Thyroid gland (tissue), 4 donors: ENCODE measurements at regions not wholly inside any gene's neighbourhood (a gene's known extent, or its start where the extent isn't known, plus 50 kb on each side); places are given as distances from the start of the nearest gene placed in this dataset.

Experiments used
- DNase-seq, 2 donors: peaks; one replicate each; pipeline ENCODE4 v3.0.0-alpha.2; 2019
- H3K27ac ChIP-seq, 3 donors: fragments of 200-600 bp; sonication (generic); 1 replicate in 2 of 3; 2 replicates in 1 of 3; pipeline ENCODE4 v1.5.1; 2016 to 2019; ENCODE audit warnings: mild to moderate bottlenecking in 1 of 3, moderate library complexity in 1 of 3
- H3K27me3 ChIP-seq: fragments of 200-600 bp; sonication (generic); one replicate; pipeline ENCODE4 v1.5.1; 2019
- H3K36me3 ChIP-seq, 2 donors: fragments of 200-600 bp; sonication (generic); one replicate each; pipeline ENCODE4 v1.5.1; 2016 to 2019
- H3K4me1 ChIP-seq, 2 donors: fragments of 200-600 bp; sonication (generic); one replicate each; pipeline ENCODE4 v1.5.1; 2017 to 2019
- H3K4me3 ChIP-seq, 3 donors: fragments of 200-600 bp; sonication (generic); replicated peaks in 1 of 3; 1 replicate in 2 of 3; 2 replicates in 1 of 3; pipeline ENCODE4 v1.5.1; 2016; ENCODE audit warnings: mild to moderate bottlenecking in 1 of 3
- H3K9me3 ChIP-seq: fragments of 200-600 bp; sonication (generic); one replicate; pipeline ENCODE4 v1.5.1; 2017
- CTCF ChIP-seq, 6 experiments: fragments of 200-600 bp in 3 of 6; fragments of 450-650 bp in 3 of 6; sonication (generic) in 3 of 6; IDR thresholded peaks; one replicate each; pipeline ENCODE4 v1.5.1; 2016 to 2019; ENCODE audit warnings: antibody characterized with exemption in 6 of 6, mild to moderate bottlenecking in 2 of 6, inconsistent platforms in 1 of 6, moderate library complexity in 1 of 6
- POLR2A ChIP-seq, 2 donors: fragments of 450-650 bp; IDR thresholded peaks; one replicate each; pipeline ENCODE4 v1.6.1; 2017; ENCODE audit warnings: antibody characterized with exemption in 2 of 2, mild to moderate bottlenecking in 2 of 2, moderate library complexity in 1 of 2
- WGBS, 2 donors: methylation state at CpG; one replicate each; pipeline ENCODE4 v1.1.5; 2017; 5-methylcytosine and 5-hydroxymethylcytosine counted together
- intact Hi-C: fragments of 100-400 bp; cut with DNase I; formaldehyde crosslinking; loops from one replicate; pipeline ENCODE4 v1.15.1; 2023

GRCh38 chr4:166314902-166315301 is 441.9 kb downstream of the TLL1 start:
- Histone ChIP-seq H3K36me3 (no peaks in the 10 kb centered on the region), H3K27me3 (no peaks in the 10 kb centered on the region), H3K4me3 (no peak overlapping the region), H3K4me1 (no peaks in the 10 kb centered on the region), H3K27ac (no peak overlapping the region), H3K9me3 (no peaks in the 10 kb centered on the region)
- intact Hi-C loops, result no loop called here
- DNase-seq, result no peak
- TF ChIP-seq POLR2A (IDR thresholded peaks at IDR 0.05) (no peak), CTCF (IDR thresholded peaks at IDR 0.05) (no peak)
- WGBS, 2 donors, result 80 to 83% methylated on average over 1 of the region's 1 CpG

GRCh38 chr4:166315721-166316467 is 442.9 kb downstream of the TLL1 start:
- Histone ChIP-seq H3K27me3 (no peaks in the 10 kb centered on the region), H3K4me3 (no peak overlapping the region), H3K27ac (no peak overlapping the region), H3K36me3 (no peaks in the 10 kb centered on the region), H3K4me1 (no peaks in the 10 kb centered on the region), H3K9me3 (no peaks in the 10 kb centered on the region)
- intact Hi-C loops, result no loop called here
- WGBS, 2 donors, result 86% methylated on average over 11 of the region's 11 CpGs
- no peak for DNase-seq
- TF ChIP-seq POLR2A (IDR thresholded peaks at IDR 0.05) (no peak), CTCF (IDR thresholded peaks at IDR 0.05) (no peak)

- 89 to 90% methylated on average over 4 of the region's 4 CpGs for WGBS, 2 donors
- H3K27ac ChIP-seq, result no peak overlapping the region
- no peak overlapping the region for H3K4me3 ChIP-seq
- no peak for TF ChIP-seq POLR2A (IDR thresholded peaks at IDR 0.05)
- no peak for TF ChIP-seq CTCF (IDR thresholded peaks at IDR 0.05)
- H3K9me3 ChIP-seq, result no peaks in the 10 kb centered on the region
- intact Hi-C loops, result no loop called here
- no peaks in the 10 kb centered on the region for H3K27me3 ChIP-seq
- H3K36me3 ChIP-seq, result no peaks in the 10 kb centered on the region
- no peak for DNase-seq
- H3K4me1 ChIP-seq, result no peaks in the 10 kb centered on the region
These were observed 445.9 kb downstream of the TLL1 start for GRCh38 chr4:166318810-166319525.

- Histone ChIP-seq H3K36me3 (no peaks in the 10 kb centered on the region), H3K4me3 (no peak overlapping the region), H3K27me3 (no peaks in the 10 kb centered on the region), H3K9me3 (no peaks in the 10 kb centered on the region), H3K4me1 (no peaks in the 10 kb centered on the region), H3K27ac (no peak overlapping the region)
- WGBS, 2 donors, result 85 to 87% methylated on average over 2 of the region's 2 CpGs
- TF ChIP-seq CTCF (IDR thresholded peaks at IDR 0.05) (no peak), POLR2A (IDR thresholded peaks at IDR 0.05) (no peak)
- no peak for DNase-seq
- intact Hi-C loops, result no loop called here
These were observed 450.2 kb downstream of the TLL1 start for GRCh38 chr4:166323250-166323649.

- TF ChIP-seq POLR2A (IDR thresholded peaks at IDR 0.05), result no peak
- TF ChIP-seq CTCF (IDR thresholded peaks at IDR 0.05), result no peak
- H3K4me1 ChIP-seq, result no peaks in the 10 kb centered on the region
- H3K27me3 ChIP-seq, result no peaks in the 10 kb centered on the region
- H3K36me3 ChIP-seq, result no peaks in the 10 kb centered on the region
- DNase-seq, result no peak
- WGBS, 2 donors, result 42 to 53% methylated on average over 4 of the region's 4 CpGs
- no peak overlapping the region for H3K4me3 ChIP-seq
- no peak overlapping the region for H3K27ac ChIP-seq
- H3K9me3 ChIP-seq, result no peaks in the 10 kb centered on the region
- intact Hi-C loops, result no loop called here
These were observed 451.3 kb downstream of the TLL1 start for GRCh38 chr4:166324321-166324720.
